Neural cell (in vitro differentiated cells): ENCODE measurements at regions not wholly inside any gene's neighbourhood (a gene's known extent, or its start where the extent isn't known, plus 50 kb on each side); places are given as distances from the start of the nearest gene placed in this dataset.

Source experiments
- EP300 ChIP-seq: fragments of 450-650 bp; conservative IDR thresholded peaks from 2 replicates; pipeline ENCODE4 v1.6.1; 2014; ENCODE audit warnings: antibody characterized with exemption, mild to moderate bottlenecking, moderate library complexity; ENCODE audit not compliant: poor library complexity, severe bottlenecking
- EZH2 ChIP-seq: fragments of 200-600, 300-800 bp; shearing (Covaris generic), sonication (generic); IDR thresholded peaks from 2 replicates; pipeline ENCODE4 v1.6.1; 2014; ENCODE audit warnings: antibody characterized with exemption, low read length, borderline replicate concordance, mild to moderate bottlenecking; ENCODE audit not compliant: insufficient read depth, poor library complexity, severe bottlenecking
- POLR2AphosphoS5 ChIP-seq: IDR thresholded peaks from 2 replicates; pipeline ENCODE4 v1.6.1; 2012
- RAD21 ChIP-seq: fragments of 450-650 bp; conservative IDR thresholded peaks from 2 replicates; pipeline ENCODE4 v1.6.1; 2014; ENCODE audit warnings: antibody characterized with exemption, mild to moderate bottlenecking, moderate library complexity
- SMC3 ChIP-seq: fragments of 450-650 bp; conservative IDR thresholded peaks from 2 replicates; pipeline ENCODE4 v1.6.1; 2014; ENCODE audit warnings: antibody characterized with exemption, mild to moderate bottlenecking, moderate library complexity; ENCODE audit not compliant: poor library complexity
- TAF1 ChIP-seq: IDR thresholded peaks from 2 replicates; pipeline ENCODE4 v1.6.1; 2012; ENCODE audit warnings: low read depth
- TF ChIP-seq, protein P1 (sequence below): fragments of 450-650 bp; IDR thresholded peaks from 2 replicates; pipeline ENCODE4 v1.5.1; 2014; ENCODE audit warnings: antibody characterized with exemption, mild to moderate bottlenecking, moderate library complexity; ENCODE audit not compliant: poor library complexity, severe bottlenecking

DNA sequence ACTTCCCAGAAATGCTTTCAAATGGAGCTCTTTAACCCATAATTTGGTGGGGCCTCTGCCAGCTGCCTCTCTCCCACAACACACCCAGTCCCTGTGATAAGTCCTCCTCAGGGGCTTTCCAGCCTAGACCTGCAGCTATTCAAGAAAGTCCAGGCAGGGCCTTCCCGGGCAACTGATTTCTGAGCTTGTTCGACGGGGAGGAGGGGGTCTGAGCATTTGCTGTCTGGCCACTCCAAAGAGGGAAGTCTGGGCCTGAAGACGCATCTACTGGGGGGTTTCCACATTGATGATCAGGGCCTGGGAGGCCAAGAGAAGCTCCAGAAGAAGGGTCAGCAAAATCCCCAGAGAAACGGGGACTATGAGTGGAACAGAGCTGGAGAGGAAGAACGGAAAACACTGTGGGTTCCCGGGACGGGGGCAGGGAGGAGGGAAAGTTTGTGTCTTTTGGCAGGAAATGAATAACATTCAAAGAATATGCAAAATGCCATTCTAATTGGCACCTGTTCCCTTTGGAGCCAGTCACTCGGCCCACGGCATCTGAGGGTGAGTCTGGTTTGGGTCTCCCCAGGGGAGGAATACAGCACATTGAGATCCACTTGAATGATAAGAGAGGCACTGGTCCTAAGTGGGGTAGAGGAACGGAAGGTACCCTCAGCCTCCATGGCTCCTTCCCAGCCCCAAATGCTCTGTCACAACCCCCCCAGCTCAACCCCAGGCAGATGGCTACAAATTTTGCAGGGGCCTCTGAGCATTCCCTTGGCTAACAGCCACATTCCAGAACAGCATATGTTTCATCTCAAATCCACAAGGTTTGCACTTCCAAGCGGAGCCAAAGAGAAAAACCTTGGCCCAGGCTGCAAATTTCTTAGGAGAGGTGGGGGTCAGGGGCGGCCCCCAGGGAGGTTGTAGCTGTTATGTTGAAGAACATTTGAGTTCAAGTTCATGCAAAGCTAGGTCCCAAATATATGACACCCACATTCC lies 72.0 kb downstream of the RPUSD4 start:
- TF ChIP-seq, protein P1, sequence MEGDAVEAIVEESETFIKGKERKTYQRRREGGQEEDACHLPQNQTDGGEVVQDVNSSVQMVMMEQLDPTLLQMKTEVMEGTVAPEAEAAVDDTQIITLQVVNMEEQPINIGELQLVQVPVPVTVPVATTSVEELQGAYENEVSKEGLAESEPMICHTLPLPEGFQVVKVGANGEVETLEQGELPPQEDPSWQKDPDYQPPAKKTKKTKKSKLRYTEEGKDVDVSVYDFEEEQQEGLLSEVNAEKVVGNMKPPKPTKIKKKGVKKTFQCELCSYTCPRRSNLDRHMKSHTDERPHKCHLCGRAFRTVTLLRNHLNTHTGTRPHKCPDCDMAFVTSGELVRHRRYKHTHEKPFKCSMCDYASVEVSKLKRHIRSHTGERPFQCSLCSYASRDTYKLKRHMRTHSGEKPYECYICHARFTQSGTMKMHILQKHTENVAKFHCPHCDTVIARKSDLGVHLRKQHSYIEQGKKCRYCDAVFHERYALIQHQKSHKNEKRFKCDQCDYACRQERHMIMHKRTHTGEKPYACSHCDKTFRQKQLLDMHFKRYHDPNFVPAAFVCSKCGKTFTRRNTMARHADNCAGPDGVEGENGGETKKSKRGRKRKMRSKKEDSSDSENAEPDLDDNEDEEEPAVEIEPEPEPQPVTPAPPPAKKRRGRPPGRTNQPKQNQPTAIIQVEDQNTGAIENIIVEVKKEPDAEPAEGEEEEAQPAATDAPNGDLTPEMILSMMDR, result no peak
- TF ChIP-seq TAF1, result no peak
- TF ChIP-seq EZH2, result no peak
- TF ChIP-seq SMC3, result no peak
- TF ChIP-seq EP300, result no peak
- no peak for TF ChIP-seq POLR2AphosphoS5
- no peak for TF ChIP-seq RAD21
